ENCODE measurements at regions not wholly inside any gene's neighbourhood (a gene's known extent, or its start where the extent isn't known, plus 50 kb on each side); places are given as distances from the start of the nearest gene placed in this dataset.
A peak's percentile ranks its signal among the peaks of the same experiment; 100 is the strongest.

DNA sequence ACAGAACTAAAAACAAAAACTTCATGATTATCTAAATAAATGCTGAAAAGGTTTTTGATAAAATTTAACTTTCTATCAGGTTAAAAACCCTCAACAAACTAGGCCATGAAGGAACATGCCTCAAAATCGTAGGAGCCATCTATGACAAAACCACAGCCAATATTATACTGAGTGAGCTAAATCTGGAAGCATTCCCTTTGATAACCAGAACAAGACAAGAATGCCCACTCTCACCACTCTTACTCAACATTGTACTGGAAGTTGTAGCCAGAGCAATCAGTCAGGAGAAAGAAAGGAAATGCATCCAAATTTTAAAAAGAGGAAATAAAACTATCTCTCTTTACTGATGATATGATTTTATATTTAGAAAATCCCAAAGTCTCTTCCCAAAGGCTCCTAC lies 228.7 kb downstream of the CHRM2 start:
- Mint-ChIP-seq H3K4me1 (ENCODE audit: unreplicated experiment) (peaks cover 13% of the 10 kb centered on the region), H3K36me3 (ENCODE audit: unreplicated experiment) (peaks cover 8% of the 10 kb centered on the region), H3K9me3 (ENCODE audit: unreplicated experiment) (peaks cover 19% of the 10 kb centered on the region), H3K27ac (ENCODE audit: unreplicated experiment) (no peak overlapping the region), H3K27me3 (ENCODE audit: unreplicated experiment) (no peaks in the 10 kb centered on the region), H3K4me3 (ENCODE audit: unreplicated experiment) (no peak overlapping the region)
- TF ChIP-seq, protein P1, sequence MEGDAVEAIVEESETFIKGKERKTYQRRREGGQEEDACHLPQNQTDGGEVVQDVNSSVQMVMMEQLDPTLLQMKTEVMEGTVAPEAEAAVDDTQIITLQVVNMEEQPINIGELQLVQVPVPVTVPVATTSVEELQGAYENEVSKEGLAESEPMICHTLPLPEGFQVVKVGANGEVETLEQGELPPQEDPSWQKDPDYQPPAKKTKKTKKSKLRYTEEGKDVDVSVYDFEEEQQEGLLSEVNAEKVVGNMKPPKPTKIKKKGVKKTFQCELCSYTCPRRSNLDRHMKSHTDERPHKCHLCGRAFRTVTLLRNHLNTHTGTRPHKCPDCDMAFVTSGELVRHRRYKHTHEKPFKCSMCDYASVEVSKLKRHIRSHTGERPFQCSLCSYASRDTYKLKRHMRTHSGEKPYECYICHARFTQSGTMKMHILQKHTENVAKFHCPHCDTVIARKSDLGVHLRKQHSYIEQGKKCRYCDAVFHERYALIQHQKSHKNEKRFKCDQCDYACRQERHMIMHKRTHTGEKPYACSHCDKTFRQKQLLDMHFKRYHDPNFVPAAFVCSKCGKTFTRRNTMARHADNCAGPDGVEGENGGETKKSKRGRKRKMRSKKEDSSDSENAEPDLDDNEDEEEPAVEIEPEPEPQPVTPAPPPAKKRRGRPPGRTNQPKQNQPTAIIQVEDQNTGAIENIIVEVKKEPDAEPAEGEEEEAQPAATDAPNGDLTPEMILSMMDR (IDR thresholded peaks at IDR 0.05): no peak
- DNase-seq (ENCODE audit: extremely low spot score, unreplicated experiment): no peak

GRCh38 chr7:137096607-137097006 lies 228.2 kb downstream of the CHRM2 start:
- H3K27ac Mint-ChIP-seq (ENCODE audit: unreplicated experiment): peak overlapping the region; percentile 6
- H3K4me1 Mint-ChIP-seq (ENCODE audit: unreplicated experiment): peaks cover 13% of the 10 kb centered on the region
- TF ChIP-seq, protein P1 (IDR thresholded peaks at IDR 0.05): no peak
- no peak for DNase-seq (ENCODE audit: extremely low spot score, unreplicated experiment)
- no peaks in the 10 kb centered on the region for H3K27me3 Mint-ChIP-seq (ENCODE audit: unreplicated experiment)
- peaks cover 8% of the 10 kb centered on the region for H3K36me3 Mint-ChIP-seq (ENCODE audit: unreplicated experiment)
- H3K4me3 Mint-ChIP-seq (ENCODE audit: unreplicated experiment): no peak overlapping the region
- H3K9me3 Mint-ChIP-seq (ENCODE audit: unreplicated experiment): peaks cover 18% of the 10 kb centered on the region

- TF ChIP-seq, protein P1 (IDR thresholded peaks at IDR 0.05): no peak
- Mint-ChIP-seq H3K27me3 (ENCODE audit: unreplicated experiment) (no peaks in the 10 kb centered on the region), H3K4me3 (ENCODE audit: unreplicated experiment) (no peak overlapping the region), H3K36me3 (ENCODE audit: unreplicated experiment) (peaks cover 9% of the 10 kb centered on the region), H3K9me3 (ENCODE audit: unreplicated experiment) (peaks cover 18% of the 10 kb centered on the region), H3K27ac (ENCODE audit: unreplicated experiment) (no peak overlapping the region), H3K4me1 (ENCODE audit: unreplicated experiment) (peaks cover 13% of the 10 kb centered on the region)
- DNase-seq (ENCODE audit: extremely low spot score, unreplicated experiment): no peak
Measured at GRCh38 chr7:137093198-137093597, 224.7 kb downstream of the CHRM2 start.

GRCh38 chr7:137091396-137091795 lies 222.9 kb downstream of the CHRM2 start:
- H3K4me3 Mint-ChIP-seq (ENCODE audit: unreplicated experiment): no peak overlapping the region
- no peak overlapping the region for H3K27ac Mint-ChIP-seq (ENCODE audit: unreplicated experiment)
- H3K36me3 Mint-ChIP-seq (ENCODE audit: unreplicated experiment): peaks cover 6% of the 10 kb centered on the region
- H3K27me3 Mint-ChIP-seq (ENCODE audit: unreplicated experiment): no peaks in the 10 kb centered on the region
- peaks cover 14% of the 10 kb centered on the region for H3K9me3 Mint-ChIP-seq (ENCODE audit: unreplicated experiment)
- DNase-seq (ENCODE audit: extremely low spot score, unreplicated experiment): no peak
- TF ChIP-seq, protein P1 (IDR thresholded peaks at IDR 0.05): peak; percentile 56
- peaks cover 5% of the 10 kb centered on the region for H3K4me1 Mint-ChIP-seq (ENCODE audit: unreplicated experiment)

- no peak for DNase-seq (ENCODE audit: extremely low spot score, unreplicated experiment)
- Mint-ChIP-seq H3K4me3 (ENCODE audit: unreplicated experiment) (no peak overlapping the region), H3K27ac (ENCODE audit: unreplicated experiment) (no peak overlapping the region), H3K27me3 (ENCODE audit: unreplicated experiment) (no peaks in the 10 kb centered on the region), H3K9me3 (ENCODE audit: unreplicated experiment) (no peaks in the 10 kb centered on the region), H3K36me3 (ENCODE audit: unreplicated experiment) (peaks cover 1% of the 10 kb centered on the region), H3K4me1 (ENCODE audit: unreplicated experiment) (peaks cover 18% of the 10 kb centered on the region)
- TF ChIP-seq, protein P1 (IDR thresholded peaks at IDR 0.05): no peak
Measured at GRCh38 chr7:137086896-137087295, 218.4 kb downstream of the CHRM2 start.
